ENCODE measurements at regions not wholly inside any gene's neighbourhood (a gene's known extent, or its start where the extent isn't known, plus 50 kb on each side); places are given as distances from the start of the nearest gene placed in this dataset.

DNA sequence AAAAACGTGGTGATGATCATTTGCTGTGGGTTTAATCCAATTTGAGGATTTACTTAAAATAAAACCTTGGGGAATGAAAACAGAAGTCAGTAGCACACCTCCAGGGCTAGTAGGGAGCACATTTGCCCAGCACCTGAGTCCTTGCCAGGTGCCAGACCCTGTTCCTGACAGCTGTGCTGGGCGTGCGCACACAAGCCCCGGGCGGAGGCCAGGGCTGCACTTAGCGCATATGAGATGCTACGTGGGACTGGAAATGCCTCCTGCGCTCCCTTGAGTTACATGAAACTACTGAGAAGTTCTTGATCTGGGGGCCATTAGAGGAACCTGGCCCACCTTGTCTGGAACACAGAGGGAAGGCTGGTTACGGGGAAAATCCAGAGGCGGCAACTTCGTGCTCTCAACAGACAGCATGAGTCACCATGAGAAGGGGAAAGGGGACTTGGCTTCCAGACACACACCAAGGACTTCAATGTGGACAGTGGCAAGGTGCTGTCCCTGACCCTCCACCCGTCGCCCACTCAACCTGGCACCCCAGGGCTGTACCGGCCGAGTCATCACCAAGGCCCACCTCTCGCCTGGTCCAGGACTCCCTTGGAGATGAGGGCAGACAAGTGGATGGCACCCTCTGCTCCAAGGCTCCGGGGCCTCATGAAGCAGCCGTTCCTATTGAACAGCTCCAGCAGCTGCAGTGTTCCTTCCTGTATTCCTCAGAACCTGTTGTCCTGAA, 1468.6 kb downstream of the BRD1 start:
- Mint-ChIP-seq H3K4me1 (no peaks in the 10 kb centered on the region), H3K36me3 (ENCODE audit: low read depth) (no peaks in the 10 kb centered on the region), H3K4me3 (no peak overlapping the region), H3K27ac (no peak overlapping the region), H3K27me3 (ENCODE audit: low read depth) (peaks cover 13% of the 10 kb centered on the region), H3K9me3 (no peaks in the 10 kb centered on the region)
- no peak for TF ChIP-seq CTCF (IDR thresholded peaks at IDR 0.05; ENCODE audit: unreplicated experiment in 3 of 3)

- H3K4me1 Mint-ChIP-seq: no peaks in the 10 kb centered on the region
Observed at GRCh38 chr22:48357961-48358360, 1469.7 kb downstream of the BRD1 start.

GRCh38 chr22:48357196-48357595, 1470.5 kb downstream of the BRD1 start:
- Mint-ChIP-seq H3K4me3 (no peak overlapping the region), H3K4me1 (no peaks in the 10 kb centered on the region), H3K9me3 (no peaks in the 10 kb centered on the region), H3K36me3 (ENCODE audit: low read depth) (no peaks in the 10 kb centered on the region), H3K27ac (no peak overlapping the region), H3K27me3 (ENCODE audit: low read depth) (peaks cover 17% of the 10 kb centered on the region)
- no peak for TF ChIP-seq CTCF (IDR thresholded peaks at IDR 0.05; ENCODE audit: unreplicated experiment in 3 of 3)

More at GRCh38 chr22:48357961-48358360, 1469.7 kb downstream of the BRD1 start:
- H3K27ac Mint-ChIP-seq: no peak overlapping the region
- H3K9me3 Mint-ChIP-seq: no peaks in the 10 kb centered on the region
- peaks cover 14% of the 10 kb centered on the region for H3K27me3 Mint-ChIP-seq (ENCODE audit: low read depth)
- no peak for TF ChIP-seq CTCF (IDR thresholded peaks at IDR 0.05; ENCODE audit: unreplicated experiment in 3 of 3)
- no peaks in the 10 kb centered on the region for H3K36me3 Mint-ChIP-seq (ENCODE audit: low read depth)
- H3K4me3 Mint-ChIP-seq: no peak overlapping the region

GRCh38 chr22:48356731-48357130, 1470.9 kb downstream of the BRD1 start:
- Mint-ChIP-seq H3K27ac (no peak overlapping the region), H3K9me3 (no peaks in the 10 kb centered on the region), H3K4me3 (no peak overlapping the region), H3K27me3 (ENCODE audit: low read depth) (peaks cover 17% of the 10 kb centered on the region), H3K4me1 (no peaks in the 10 kb centered on the region), H3K36me3 (ENCODE audit: low read depth) (no peaks in the 10 kb centered on the region)
- TF ChIP-seq CTCF (IDR thresholded peaks at IDR 0.05; ENCODE audit: unreplicated experiment in 3 of 3): no peak

DNA sequence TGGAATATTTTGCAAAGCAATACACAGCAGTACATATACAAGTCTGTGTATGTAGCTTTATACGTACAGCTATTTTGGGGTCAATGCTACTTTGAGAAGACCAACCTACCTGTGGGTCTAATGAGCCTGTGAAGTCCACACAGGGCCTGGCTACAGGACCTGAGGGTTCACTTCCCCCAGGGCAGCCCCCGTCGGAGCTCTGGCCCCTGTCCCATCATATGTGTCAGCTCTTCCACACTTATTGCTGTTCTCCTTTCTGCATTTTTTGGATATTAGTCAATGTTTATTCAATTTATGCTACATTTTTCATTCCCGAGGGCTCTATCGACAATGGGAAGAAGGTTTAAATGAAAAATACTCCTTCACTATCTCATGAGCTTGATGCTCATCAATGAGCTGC, 1473.6 kb downstream of the BRD1 start:
- peaks cover 17% of the 10 kb centered on the region for H3K27me3 Mint-ChIP-seq (ENCODE audit: low read depth)
- no peaks in the 10 kb centered on the region for H3K36me3 Mint-ChIP-seq (ENCODE audit: low read depth)
- H3K4me1 Mint-ChIP-seq: no peaks in the 10 kb centered on the region
- no peak overlapping the region for H3K4me3 Mint-ChIP-seq
- TF ChIP-seq CTCF (IDR thresholded peaks at IDR 0.05; ENCODE audit: unreplicated experiment in 3 of 3): no peak
- no peak overlapping the region for H3K27ac Mint-ChIP-seq
- H3K9me3 Mint-ChIP-seq: no peaks in the 10 kb centered on the region

Measured in nephron (organoid).